HepG2 (cell line): ENCODE measurements at regions not wholly inside any gene's neighbourhood (a gene's known extent, or its start where the extent isn't known, plus 50 kb on each side); places are given as distances from the start of the nearest gene placed in this dataset.

Source experiments
- ATAC-seq: fragments of 200-7000 bp; cut with Tn5 transposase; 3 replicates; pipeline ENCODE4 v1.9.1; 2020; ENCODE audit warnings: mild to moderate bottlenecking, moderate library complexity
- BruUV-seq: library from RNA; stranded (reverse); fragments of 400-500 nt; replicated peaks from 2 replicates; lab custom pipeline; 2021; lab: Mats Ljungman, UMichigan
- CTCF ChIA-PET: fragments of 300-600 bp; formaldehyde crosslinking; extraction: SDS; loops from one replicate; lab custom pipeline; 2021; ENCODE audit warnings: low total read pairs, inconsistent platforms, low intra/inter-chr PET ratio; lab: Yijun Ruan, JAX
- POLR2A ChIA-PET: fragments of 350-600 bp; sonication (Branson Sonifier 250); formaldehyde crosslinking; loops from one replicate; lab custom pipeline; 2020; ENCODE audit warnings: antibody characterized with exemption, inconsistent platforms; lab: Yijun Ruan, JAX
- DNase-seq: peaks from one replicate; pipeline ENCODE4 v3.0.0-alpha.2; 2015; ENCODE audit warnings: low spot score
- FAIRE-seq: peaks from 3 replicates; lab custom pipeline; 2011; peaks lifted over from hg19 to GRCh38; lab: Jason Lieb, UNC
- H2AFZ ChIP-seq: one replicate; pipeline ENCODE4 v1.6.1; 2011; ENCODE audit warnings: low read length, inconsistent platforms
- H3K27ac ChIP-seq: fragments of 300-600 bp; 3 replicates; pipeline ENCODE4 v1.8.0; 2011; ENCODE audit warnings: mixed run types, mild to moderate bottlenecking, mixed read lengths, low read length, inconsistent platforms; ENCODE audit not compliant: insufficient read depth; ENCODE audit errors: extremely low read length
- H3K27me3 ChIP-seq, 2 experiments: fragments of 200-600 bp in 1 of 2; 2 replicates in 1 of 2; 3 replicates in 1 of 2; pipeline versions ENCODE4 v1.6.0 to v1.8.0; 2011; ENCODE audit warnings: low read length in 2 of 2, mild to moderate bottlenecking in 2 of 2, moderate library complexity in 2 of 2, inconsistent platforms in 1 of 2; ENCODE audit not compliant: insufficient read depth in 2 of 2, control insufficient read depth in 1 of 2
- H3K36me3 ChIP-seq, 2 experiments: fragments of 200-600 bp in 1 of 2; replicated peaks in 1 of 2; 2 replicates in 1 of 2; 3 replicates in 1 of 2; pipeline versions ENCODE4 v1.5.1 to v1.8.0; 2011; ENCODE audit warnings: low read length in 2 of 2, inconsistent platforms in 1 of 2; ENCODE audit not compliant: insufficient read depth in 2 of 2, control insufficient read depth in 1 of 2
- H3K4me1 ChIP-seq: 2 replicates; pipeline ENCODE4 v1.5.1; 2012; ENCODE audit warnings: low read length, inconsistent platforms; ENCODE audit not compliant: insufficient read depth
- H3K4me2 ChIP-seq: 2 replicates; pipeline ENCODE4 v1.6.0; 2011; ENCODE audit warnings: low read depth, low read length, inconsistent platforms
- H3K4me3 ChIP-seq, 3 experiments: fragments of 200-600 bp in 1 of 3; sonication (generic), shearing (Covaris generic) in 1 of 3; replicated peaks in 1 of 3; 2 replicates each; pipeline ENCODE4 v1.5.1; 2011 to 2016; ENCODE audit warnings: low read length in 3 of 3, inconsistent platforms in 2 of 3, low read depth in 2 of 3, mild to moderate bottlenecking in 2 of 3, control low read depth in 1 of 3, mixed read lengths in 1 of 3; ENCODE audit not compliant: insufficient read depth in 1 of 3
- H3K79me2 ChIP-seq: one replicate; pipeline ENCODE4 v1.6.1; 2011; ENCODE audit warnings: low read length, inconsistent platforms; ENCODE audit not compliant: insufficient read depth
- H3K9ac ChIP-seq: 2 replicates; pipeline ENCODE4 v1.6.0; 2011; ENCODE audit warnings: mild to moderate bottlenecking, low read depth, low read length, inconsistent platforms; ENCODE audit not compliant: insufficient read depth
- H3K9me3 ChIP-seq: 2 replicates; pipeline ENCODE4 v1.5.1; 2012; ENCODE audit warnings: mild to moderate bottlenecking, low read length
- H4K20me1 ChIP-seq: 2 replicates; pipeline ENCODE4 v1.6.0; 2011; ENCODE audit warnings: inconsistent platforms, mild to moderate bottlenecking, low read length, moderate library complexity; ENCODE audit not compliant: insufficient read depth
- ATF7-NPFF ChIP-seq: sonication (generic); formaldehyde crosslinking; IDR thresholded peaks from 2 replicates; pipeline ENCODE4 v1.8.1; 2023; ENCODE audit warnings: mild to moderate bottlenecking, low read depth, missing genetic modification reagents, moderate library complexity
- FLYWCH1 ChIP-seq: sonication (generic); formaldehyde crosslinking; IDR thresholded peaks from 2 replicates; pipeline ENCODE4 v1.8.1; 2023; ENCODE audit warnings: mild to moderate bottlenecking, missing genetic modification reagents
- HMG20A ChIP-seq: IDR thresholded peaks from 2 replicates; pipeline ENCODE4 v1.6.1; 2016; ENCODE audit warnings: borderline replicate concordance
- TERF1 ChIP-seq: sonication (generic); formaldehyde crosslinking; IDR thresholded peaks from 2 replicates; pipeline ENCODE4 v1.8.0; 2022; ENCODE audit warnings: mild to moderate bottlenecking, missing genetic modification reagents, moderate library complexity
- ZBTB38 ChIP-seq: sonication (generic); formaldehyde crosslinking; IDR thresholded peaks from 2 replicates; pipeline ENCODE4 v1.5.1; 2020; ENCODE audit warnings: mild to moderate bottlenecking, missing genetic modification reagents
- ZBTB7A ChIP-seq: sonication (generic); formaldehyde crosslinking; IDR thresholded peaks from 2 replicates; pipeline ENCODE4 v1.8.0; 2022; ENCODE audit warnings: mild to moderate bottlenecking, missing genetic modification reagents
- ZNF275 ChIP-seq: sonication (generic); formaldehyde crosslinking; IDR thresholded peaks from 2 replicates; pipeline ENCODE4 v1.8.0; 2022; ENCODE audit warnings: missing genetic modification reagents, mild to moderate bottlenecking, inconsistent platforms, borderline replicate concordance
- ZNF512B ChIP-seq: sonication (generic); formaldehyde crosslinking; IDR thresholded peaks from 2 replicates; pipeline ENCODE4 v1.5.1; 2020; ENCODE audit warnings: missing genetic modification reagents, mild to moderate bottlenecking, borderline replicate concordance
- WGBS: methylation state at CpG from one replicate; pipeline ENCODE4 v1.1.6; 2017; ENCODE audit warnings: low lambda C conversion rate; 5-methylcytosine and 5-hydroxymethylcytosine counted together
- in situ Hi-C: cut with HindIII; loops from 2 replicates; pipeline ENCODE4 v1.10.0; 2017; ENCODE audit warnings: low pct_unique_long_range_greater_than_20kb; ENCODE audit not compliant: extremely low pct_ligation_motif_present
- intact Hi-C: fragments of 100-400 bp; cut with micrococcal nuclease; formaldehyde crosslinking; loops from one replicate; pipeline ENCODE4 v1.10.0; 2022; ENCODE audit not compliant: unreplicated experiment

GRCh38 chr11:76275446-76275845 lies 69.1 kb upstream of the WNT11 start (continued):
- TF ChIP-seq ZNF275 = no peak
- TF ChIP-seq, all 625 proteins: peak for 0

- Histone ChIP-seq H3K27ac (no peak overlapping the region), H3K79me2 (no peaks in the 10 kb centered on the region), H3K36me3 (no peaks in the 10 kb centered on the region), H3K4me1 (peaks cover 11% of the 10 kb centered on the region), H4K20me1 (no peaks in the 10 kb centered on the region), H2AFZ (no peak overlapping the region), H3K4me2 (no peak overlapping the region), H3K9ac (no peak overlapping the region), H3K27me3 (peaks cover 2 to 12% of the 10 kb centered on the region in 2 experiments), H3K9me3 (peaks cover 16% of the 10 kb centered on the region), H3K4me3 (no peak overlapping the region)
- DNase-seq = no peak
- WGBS = 61% methylated on average over 7 of the region's 9 CpGs
- ChIA-PET POLR2A (no interaction called here), CTCF (no interaction called here)
- no TSS peak for BruUV-seq
- in situ Hi-C loops = no loop called here
- intact Hi-C loops = no loop called here
- FAIRE-seq = no peak
- no peak for ATAC-seq
- TF ChIP-seq ZBTB7A (no peak), ATF7-NPFF (CRISPR knock-in tag) (no peak), ZBTB38 (CRISPR knock-in tag) (no peak), ZNF512B (CRISPR knock-in tag) (no peak), TERF1 (no peak), HMG20A (no peak), FLYWCH1 (CRISPR knock-in tag) (no peak)
Measured at GRCh38 chr11:76271068-76271467, 64.8 kb upstream of the WNT11 start.
